Hematopoietic multipotent progenitor cell treated with erythropoietin and hydrocortisone succinate and interleukin-3 and kit ligand, for 8 days (in vitro differentiated cells): ENCODE measurements at regions not wholly inside any gene's neighbourhood (a gene's known extent, or its start where the extent isn't known, plus 50 kb on each side); places are given as distances from the start of the nearest gene placed in this dataset.
"Not testable (repeated sequence)": the region's sequence is repeated elsewhere in the genome, so short reads cannot be mapped to it uniquely, and the experiment has no call there.

Experiments used
- DNase-seq: peaks from one replicate; pipeline ENCODE4 v3.0.0-alpha.2; 2015

DNA sequence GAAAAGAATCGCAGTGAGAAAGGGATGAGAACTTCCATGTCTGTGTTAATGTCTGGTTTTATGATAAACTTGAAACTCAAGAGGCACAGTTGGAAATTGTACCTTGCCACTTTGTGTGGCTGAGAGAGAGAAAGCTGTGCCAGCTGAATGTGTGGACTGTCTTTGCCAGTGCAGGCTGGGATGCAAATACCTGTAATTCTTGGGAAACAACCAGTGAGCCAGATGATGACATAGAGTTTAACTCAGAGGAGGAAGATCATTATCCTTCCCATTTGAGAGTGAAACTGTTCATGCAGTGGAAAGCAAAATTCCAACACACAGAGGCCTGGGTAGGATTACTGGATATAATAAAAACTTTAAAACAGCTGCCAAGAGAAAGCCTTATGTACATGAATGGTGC is 141.5 kb upstream of the NPAP1 start:
- not testable (repeated sequence) for DNase-seq

GRCh38 chr15:24557281-24557680 is 118.3 kb upstream of the NPAP1 start:
- DNase-seq: not testable (repeated sequence)

DNA sequence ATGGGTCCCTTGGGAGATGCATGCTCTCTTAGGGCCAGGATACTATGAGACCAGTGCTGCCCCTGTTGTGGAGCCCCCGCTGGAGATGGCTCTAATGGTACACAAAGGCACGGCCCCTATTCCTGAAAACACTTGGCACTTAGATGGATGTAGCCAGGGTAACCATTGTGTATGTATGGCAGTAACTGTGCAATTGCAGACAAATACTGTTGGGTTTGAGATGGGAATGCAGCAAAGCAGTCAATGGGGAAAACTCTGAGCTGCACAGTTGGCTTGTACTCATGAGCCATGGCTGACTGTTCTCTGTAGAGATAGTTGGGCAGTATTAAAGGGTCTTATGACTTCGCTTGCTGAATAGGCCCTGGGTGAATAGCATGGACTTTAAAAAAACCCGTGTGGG is 67.9 kb upstream of the NPAP1 start:
- DNase-seq: no peak

DNA sequence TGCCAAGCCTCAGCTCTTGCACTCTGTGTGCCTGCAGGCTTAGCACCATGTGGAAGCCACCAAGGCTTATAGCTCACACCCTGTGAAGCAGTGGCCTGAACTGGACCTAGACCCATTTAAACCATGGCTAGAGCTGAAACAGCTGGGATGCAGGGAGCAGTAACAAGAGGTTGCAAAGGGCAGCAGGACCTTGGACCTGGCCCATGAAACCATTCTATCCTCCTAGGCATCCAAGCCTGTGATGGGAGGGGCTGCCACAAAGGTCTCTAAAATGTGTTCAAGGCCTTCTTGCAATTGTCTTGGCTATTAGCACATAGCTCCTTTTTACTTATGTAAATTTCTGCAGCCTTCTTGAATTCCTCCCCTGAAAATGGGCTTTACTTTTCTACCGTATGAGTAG is 57.9 kb upstream of the NPAP1 start:
- no peak for DNase-seq

GRCh38 chr15:24621630-24622215 is 53.9 kb upstream of the NPAP1 start:
- DNase-seq: no peak
